ENCODE measurements at regions not wholly inside any gene's neighbourhood (a gene's known extent, or its start where the extent isn't known, plus 50 kb on each side); places are given as distances from the start of the nearest gene placed in this dataset.

- TF ChIP-seq FOXJ3 (CRISPR knock-in tag; IDR thresholded peaks at IDR 0.05) (no peak), TEAD4 (IDR thresholded peaks at IDR 0.05; ENCODE audit: borderline replicate concordance, insufficient read depth) (no peak), POLR2AphosphoS5 (IDR thresholded peaks at IDR 0.05; ENCODE audit: low read depth, low read length) (no peak), CTCF (IDR thresholded peaks at IDR 0.05) (no peak), GABPA (IDR thresholded peaks at IDR 0.05; ENCODE audit: low read depth) (no peak), EP300 (IDR thresholded peaks at IDR 0.05; ENCODE audit: borderline replicate concordance in 1 of 2, low read depth in 1 of 2, low read length in 1 of 2) (no peak)
Measured at GRCh38 chr6:44701038-44701636, 313.6 kb downstream of the CDC5L start.

All from SK-N-SH (cell line).